ENCODE measurements at regions not wholly inside any gene's neighbourhood (a gene's known extent, or its start where the extent isn't known, plus 50 kb on each side); places are given as distances from the start of the nearest gene placed in this dataset.

DNA sequence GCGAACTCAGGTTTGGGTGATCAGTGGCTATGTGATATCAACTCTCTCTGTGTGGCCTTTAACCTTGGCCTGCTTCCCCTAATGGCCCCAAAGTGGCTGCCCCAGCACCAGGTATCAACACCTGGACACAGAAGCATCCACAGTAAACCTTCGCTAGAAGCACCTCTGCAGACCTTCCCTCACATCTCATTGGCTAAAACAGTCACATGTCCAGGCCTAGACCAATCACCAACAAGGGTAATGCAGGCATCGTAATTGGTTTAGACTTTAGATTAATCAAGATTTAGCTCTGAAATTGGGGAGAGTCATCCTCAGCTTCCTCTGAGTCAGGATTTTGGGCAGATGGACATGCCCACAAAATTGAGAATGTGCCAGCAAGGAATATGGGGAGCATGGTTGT lies 92.5 kb upstream of the MYL2 start:
- no peaks in the 10 kb centered on the region for H3K27me3 ChIP-seq (ENCODE audit: control insufficient read depth, insufficient read depth, low read length)
- no peak overlapping the region for H3K9ac ChIP-seq (ENCODE audit: low read depth, low read length)
- H3K4me1 ChIP-seq (ENCODE audit: control insufficient read depth, insufficient read depth, low read length): no peaks in the 10 kb centered on the region
- H3K9me3 ChIP-seq (ENCODE audit: control insufficient read depth, insufficient read depth, low read length): no peaks in the 10 kb centered on the region
- H3K4me3 ChIP-seq (ENCODE audit: low read depth, low read length): no peak overlapping the region
- no peaks in the 10 kb centered on the region for H3K36me3 ChIP-seq (ENCODE audit: control insufficient read depth, insufficient read depth, low read length)

DNA sequence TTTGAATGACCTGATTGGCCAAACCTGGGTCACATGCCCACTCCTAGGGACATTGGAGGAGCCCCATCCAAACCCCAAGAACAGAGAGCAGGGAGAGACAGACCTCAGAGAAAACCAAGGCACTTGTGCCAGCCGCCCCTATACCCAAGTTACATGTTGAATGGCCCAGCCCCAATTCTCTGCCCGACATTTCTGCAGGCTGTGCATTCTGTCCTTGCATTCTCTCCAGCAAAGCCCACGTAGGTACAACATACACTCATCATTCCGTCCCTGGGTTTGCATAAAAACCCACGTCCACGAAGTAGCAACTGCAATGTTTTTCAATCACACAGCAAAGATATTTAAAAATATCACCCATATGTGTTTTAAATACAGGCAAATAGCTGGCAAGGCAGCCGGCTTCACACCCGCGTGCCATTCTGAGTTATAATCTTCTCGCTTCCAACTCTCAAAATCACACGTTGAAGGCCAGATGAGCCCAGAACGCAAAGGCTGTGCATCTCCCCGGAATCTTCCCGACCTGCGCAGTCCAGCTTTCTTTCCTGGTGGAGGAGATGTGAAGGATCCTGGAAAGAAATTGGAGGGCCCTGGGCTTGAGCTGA lies 91.7 kb upstream of the MYL2 start:
- Histone ChIP-seq H3K4me3 (ENCODE audit: low read depth, low read length) (no peak overlapping the region), H3K9ac (ENCODE audit: low read depth, low read length) (no peak overlapping the region), H3K27me3 (ENCODE audit: control insufficient read depth, insufficient read depth, low read length) (no peaks in the 10 kb centered on the region), H3K4me1 (ENCODE audit: control insufficient read depth, insufficient read depth, low read length) (no peaks in the 10 kb centered on the region), H3K9me3 (ENCODE audit: control insufficient read depth, insufficient read depth, low read length) (no peaks in the 10 kb centered on the region), H3K36me3 (ENCODE audit: control insufficient read depth, insufficient read depth, low read length) (no peaks in the 10 kb centered on the region)

DNA sequence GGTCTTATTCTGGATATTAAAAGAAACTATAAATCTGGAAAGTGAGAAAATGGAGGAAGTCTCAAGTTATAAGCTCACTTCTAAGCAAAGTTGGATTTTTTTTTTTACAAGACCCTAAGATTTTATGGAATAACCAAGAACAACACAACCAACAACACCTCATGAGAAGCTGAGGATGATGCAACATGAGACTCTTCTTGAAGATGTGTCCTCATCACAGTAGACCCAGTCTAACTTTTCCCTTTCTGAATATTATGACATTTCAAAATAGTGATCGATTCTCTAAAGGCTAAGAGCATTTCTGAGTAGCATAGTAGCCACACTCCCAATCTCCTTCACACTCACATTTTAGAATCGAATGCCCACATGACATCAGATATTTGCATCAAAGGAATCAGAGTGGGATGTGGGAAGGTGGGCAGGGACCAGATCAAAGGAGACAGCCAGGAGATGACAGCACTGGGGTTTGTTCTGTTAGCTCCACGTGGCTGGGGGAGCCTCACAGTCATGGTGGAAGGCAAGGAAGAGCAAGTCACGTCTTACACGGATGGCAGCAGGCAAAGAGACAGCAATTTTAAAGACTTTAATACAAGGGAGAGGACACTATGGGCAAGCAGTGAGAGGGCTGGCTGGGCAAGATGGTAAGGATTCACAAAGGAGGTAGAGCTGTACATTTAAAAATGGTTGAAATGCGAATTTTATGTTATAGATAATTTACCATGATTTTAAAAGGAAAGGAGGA lies 90.7 kb upstream of the MYL2 start:
- no peaks in the 10 kb centered on the region for H3K36me3 ChIP-seq (ENCODE audit: control insufficient read depth, insufficient read depth, low read length)
- no peaks in the 10 kb centered on the region for H3K4me1 ChIP-seq (ENCODE audit: control insufficient read depth, insufficient read depth, low read length)
- no peak overlapping the region for H3K9ac ChIP-seq (ENCODE audit: low read depth, low read length)
- H3K9me3 ChIP-seq (ENCODE audit: control insufficient read depth, insufficient read depth, low read length): no peaks in the 10 kb centered on the region
- no peak overlapping the region for H3K4me3 ChIP-seq (ENCODE audit: low read depth, low read length)
- no peaks in the 10 kb centered on the region for H3K27me3 ChIP-seq (ENCODE audit: control insufficient read depth, insufficient read depth, low read length)

DNA sequence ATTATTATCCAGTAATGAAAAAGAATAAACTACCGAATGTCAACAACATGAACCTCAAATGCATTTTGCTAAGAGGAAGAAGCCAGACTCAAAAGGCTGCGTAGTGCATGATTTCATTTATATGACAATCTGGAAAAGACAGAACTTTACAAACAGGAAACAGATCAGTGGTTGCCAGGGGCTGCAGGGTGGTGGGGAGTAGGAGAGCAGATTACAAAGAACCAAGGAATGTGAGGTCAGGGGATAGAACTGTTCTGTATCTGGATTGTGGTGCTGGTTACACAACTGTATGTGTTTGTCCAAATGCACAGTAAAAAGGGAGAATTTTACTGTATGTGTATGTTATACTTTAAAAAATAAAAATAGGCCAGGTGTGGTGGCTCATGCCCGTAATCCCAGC lies 89.7 kb upstream of the MYL2 start:
- no peaks in the 10 kb centered on the region for H3K36me3 ChIP-seq (ENCODE audit: control insufficient read depth, insufficient read depth, low read length)
- H3K4me1 ChIP-seq (ENCODE audit: control insufficient read depth, insufficient read depth, low read length): no peaks in the 10 kb centered on the region
- no peak overlapping the region for H3K9ac ChIP-seq (ENCODE audit: low read depth, low read length)
- no peaks in the 10 kb centered on the region for H3K27me3 ChIP-seq (ENCODE audit: control insufficient read depth, insufficient read depth, low read length)
- no peaks in the 10 kb centered on the region for H3K9me3 ChIP-seq (ENCODE audit: control insufficient read depth, insufficient read depth, low read length)
- no peak overlapping the region for H3K4me3 ChIP-seq (ENCODE audit: low read depth, low read length)

DNA sequence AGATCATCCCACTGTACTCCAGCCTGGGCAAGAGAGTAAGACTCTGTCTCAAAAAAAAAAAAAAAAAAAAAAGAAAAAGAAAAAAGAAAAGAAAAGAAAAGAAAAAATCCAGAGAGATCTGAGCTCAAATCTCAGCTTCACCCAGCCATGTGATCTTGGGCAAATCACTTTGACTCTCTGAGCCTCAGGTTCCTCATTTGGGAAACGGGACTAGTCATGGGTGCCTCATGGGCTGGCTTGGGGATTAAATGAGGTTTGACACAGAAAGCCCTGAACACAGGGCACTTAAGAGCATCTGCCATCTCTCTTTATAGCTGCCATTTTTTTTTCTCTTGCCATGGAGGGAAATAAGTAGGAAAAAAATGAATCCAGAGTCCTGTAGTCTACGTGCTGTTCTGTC lies 86.2 kb upstream of the MYL2 start:
- Histone ChIP-seq H3K9ac (ENCODE audit: low read depth, low read length) (no peak overlapping the region), H3K36me3 (ENCODE audit: control insufficient read depth, insufficient read depth, low read length) (no peaks in the 10 kb centered on the region), H3K4me1 (ENCODE audit: control insufficient read depth, insufficient read depth, low read length) (no peaks in the 10 kb centered on the region), H3K4me3 (ENCODE audit: low read depth, low read length) (no peak overlapping the region), H3K9me3 (ENCODE audit: control insufficient read depth, insufficient read depth, low read length) (no peaks in the 10 kb centered on the region), H3K27me3 (ENCODE audit: control insufficient read depth, insufficient read depth, low read length) (no peaks in the 10 kb centered on the region)

DNA sequence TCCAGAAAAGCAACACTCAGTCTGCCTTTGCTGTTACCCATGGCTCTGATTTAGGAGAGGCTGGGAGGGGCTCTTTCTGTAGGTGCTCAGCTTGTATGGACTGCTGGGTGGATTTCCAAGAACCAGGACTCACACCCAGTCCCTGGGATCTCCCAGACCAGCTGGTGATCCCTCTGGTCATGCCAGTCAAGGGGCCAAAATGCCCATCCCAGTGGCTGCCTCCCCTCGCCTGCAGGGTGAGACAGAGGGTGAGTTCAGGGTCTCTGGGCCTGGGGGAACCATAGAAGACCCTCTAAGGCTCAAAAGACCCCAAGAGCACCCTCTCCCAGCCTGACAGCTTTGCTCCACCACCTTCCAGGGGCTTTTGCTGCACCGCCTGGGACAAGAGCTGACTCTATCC lies 78.6 kb upstream of the MYL2 start:
- no peak overlapping the region for H3K4me3 ChIP-seq (ENCODE audit: low read depth, low read length)
- H3K4me1 ChIP-seq (ENCODE audit: control insufficient read depth, insufficient read depth, low read length): no peaks in the 10 kb centered on the region
- H3K9ac ChIP-seq (ENCODE audit: low read depth, low read length): no peak overlapping the region
- no peaks in the 10 kb centered on the region for H3K36me3 ChIP-seq (ENCODE audit: control insufficient read depth, insufficient read depth, low read length)
- H3K27me3 ChIP-seq (ENCODE audit: control insufficient read depth, insufficient read depth, low read length): no peaks in the 10 kb centered on the region
- H3K9me3 ChIP-seq (ENCODE audit: control insufficient read depth, insufficient read depth, low read length): no peaks in the 10 kb centered on the region

DNA sequence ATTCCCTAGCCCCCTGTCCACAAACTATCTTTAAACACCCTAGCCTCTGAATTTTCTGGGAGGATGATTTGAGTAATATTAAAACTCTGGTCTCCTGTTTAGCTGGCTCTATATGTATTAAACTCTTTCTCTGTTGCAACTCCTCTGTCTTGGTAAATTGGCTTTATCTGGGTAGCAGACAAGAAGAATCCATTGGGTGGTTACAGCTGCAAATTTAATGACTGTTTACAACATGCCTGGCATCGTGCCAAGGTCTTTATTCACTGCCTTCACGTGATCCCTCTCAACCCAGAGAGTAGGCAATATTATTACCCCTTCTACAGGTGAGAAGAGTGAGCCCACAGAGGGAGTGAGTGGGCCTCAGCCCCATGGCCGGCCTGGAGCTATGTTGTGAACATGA lies 77.8 kb upstream of the MYL2 start:
- Histone ChIP-seq H3K4me1 (ENCODE audit: control insufficient read depth, insufficient read depth, low read length) (no peaks in the 10 kb centered on the region), H3K36me3 (ENCODE audit: control insufficient read depth, insufficient read depth, low read length) (no peaks in the 10 kb centered on the region), H3K4me3 (ENCODE audit: low read depth, low read length) (no peak overlapping the region), H3K27me3 (ENCODE audit: control insufficient read depth, insufficient read depth, low read length) (no peaks in the 10 kb centered on the region), H3K9ac (ENCODE audit: low read depth, low read length) (no peak overlapping the region), H3K9me3 (ENCODE audit: control insufficient read depth, insufficient read depth, low read length) (no peaks in the 10 kb centered on the region)

DNA sequence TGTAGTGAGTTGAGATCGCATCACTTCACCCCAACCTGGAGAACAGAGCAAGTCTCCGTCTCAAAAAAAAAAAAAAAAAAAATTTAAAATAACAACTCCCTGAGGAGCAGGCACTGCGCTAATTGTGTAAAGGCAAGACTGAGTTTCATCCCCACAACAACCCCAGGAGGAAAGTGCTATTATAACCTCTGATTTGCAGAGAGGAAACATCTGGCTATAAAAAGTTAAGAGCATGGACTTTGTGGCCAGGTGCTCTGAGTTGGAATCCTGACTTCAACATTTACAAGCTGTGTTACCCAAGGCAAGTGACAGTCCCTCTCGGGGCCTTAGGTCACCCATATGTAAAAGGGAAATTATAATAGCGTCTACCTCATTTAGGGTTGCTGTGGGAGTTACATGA lies 76.0 kb upstream of the MYL2 start:
- Histone ChIP-seq H3K9ac (ENCODE audit: low read depth, low read length) (no peak overlapping the region), H3K36me3 (ENCODE audit: control insufficient read depth, insufficient read depth, low read length) (no peaks in the 10 kb centered on the region), H3K4me3 (ENCODE audit: low read depth, low read length) (no peak overlapping the region), H3K9me3 (ENCODE audit: control insufficient read depth, insufficient read depth, low read length) (no peaks in the 10 kb centered on the region), H3K4me1 (ENCODE audit: control insufficient read depth, insufficient read depth, low read length) (no peaks in the 10 kb centered on the region), H3K27me3 (ENCODE audit: control insufficient read depth, insufficient read depth, low read length) (no peaks in the 10 kb centered on the region)

DNA sequence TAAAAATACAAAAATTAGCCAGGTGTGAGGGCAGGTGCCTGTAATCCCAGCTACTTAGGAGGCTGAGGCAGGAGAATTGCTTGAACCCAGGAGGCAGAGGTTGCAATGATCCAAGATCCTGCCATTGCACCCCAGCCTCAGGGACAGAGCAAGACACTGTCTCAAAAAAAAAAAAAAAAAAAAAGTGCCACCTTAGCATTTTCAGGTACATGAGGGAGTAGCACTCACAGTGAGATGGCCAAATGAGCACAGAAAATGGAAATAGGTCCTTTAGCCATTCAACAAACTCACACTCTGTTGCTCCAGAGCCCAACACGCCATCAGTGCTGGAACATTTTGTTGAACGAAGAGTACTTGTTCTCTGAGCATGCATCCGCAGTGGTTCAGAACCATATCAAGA lies 75.2 kb upstream of the MYL2 start:
- Histone ChIP-seq H3K36me3 (ENCODE audit: control insufficient read depth, insufficient read depth, low read length) (no peaks in the 10 kb centered on the region), H3K4me1 (ENCODE audit: control insufficient read depth, insufficient read depth, low read length) (no peaks in the 10 kb centered on the region), H3K4me3 (ENCODE audit: low read depth, low read length) (no peak overlapping the region), H3K9ac (ENCODE audit: low read depth, low read length) (no peak overlapping the region), H3K27me3 (ENCODE audit: control insufficient read depth, insufficient read depth, low read length) (no peaks in the 10 kb centered on the region), H3K9me3 (ENCODE audit: control insufficient read depth, insufficient read depth, low read length) (no peaks in the 10 kb centered on the region)

DNA sequence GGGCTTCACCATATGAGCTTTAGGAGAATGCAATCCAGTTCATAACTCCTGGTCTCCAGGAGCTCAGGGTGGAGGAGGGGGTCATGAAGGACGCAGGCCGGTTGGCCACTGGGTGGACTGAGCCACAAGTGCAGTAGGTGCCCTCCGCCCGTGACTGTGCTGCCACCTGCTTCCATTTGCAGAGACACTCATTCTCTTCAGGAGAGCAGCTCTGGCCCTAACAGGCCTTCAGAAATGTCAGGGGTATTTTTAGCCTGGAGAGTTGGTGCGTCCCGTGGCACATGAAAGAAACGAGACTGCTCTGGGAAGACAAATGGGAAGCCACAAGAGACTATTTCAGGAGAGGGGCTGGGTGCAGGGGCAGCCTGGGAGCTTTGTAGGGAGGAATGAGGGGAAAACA lies 74.6 kb upstream of the MYL2 start:
- H3K4me1 ChIP-seq (ENCODE audit: control insufficient read depth, insufficient read depth, low read length): no peaks in the 10 kb centered on the region
- H3K4me3 ChIP-seq (ENCODE audit: low read depth, low read length): no peak overlapping the region
- H3K27me3 ChIP-seq (ENCODE audit: control insufficient read depth, insufficient read depth, low read length): no peaks in the 10 kb centered on the region
- H3K9me3 ChIP-seq (ENCODE audit: control insufficient read depth, insufficient read depth, low read length): no peaks in the 10 kb centered on the region
- no peak overlapping the region for H3K9ac ChIP-seq (ENCODE audit: low read depth, low read length)
- H3K36me3 ChIP-seq (ENCODE audit: control insufficient read depth, insufficient read depth, low read length): no peaks in the 10 kb centered on the region

DNA sequence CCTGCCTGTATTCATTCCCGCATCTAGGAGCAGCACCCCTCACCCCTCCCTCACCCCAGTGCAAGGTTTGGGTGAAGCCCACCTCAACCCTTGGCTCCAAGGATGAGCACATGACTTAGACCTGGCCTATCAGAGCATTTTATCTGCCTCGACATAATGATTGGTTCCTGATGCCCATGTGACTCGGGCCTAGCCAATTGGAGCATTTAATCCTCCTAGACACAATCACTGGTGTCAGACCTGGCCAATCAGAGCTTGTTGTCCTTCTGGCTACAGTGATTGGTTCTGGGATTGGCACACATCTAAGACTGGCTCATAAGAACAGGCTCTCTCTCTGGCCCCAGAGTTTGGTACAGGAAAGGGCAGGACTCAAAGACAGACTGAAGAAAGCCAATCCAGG lies 73.1 kb upstream of the MYL2 start:
- Histone ChIP-seq H3K27me3 (ENCODE audit: control insufficient read depth, insufficient read depth, low read length) (no peaks in the 10 kb centered on the region), H3K9ac (ENCODE audit: low read depth, low read length) (no peak overlapping the region)

DNA sequence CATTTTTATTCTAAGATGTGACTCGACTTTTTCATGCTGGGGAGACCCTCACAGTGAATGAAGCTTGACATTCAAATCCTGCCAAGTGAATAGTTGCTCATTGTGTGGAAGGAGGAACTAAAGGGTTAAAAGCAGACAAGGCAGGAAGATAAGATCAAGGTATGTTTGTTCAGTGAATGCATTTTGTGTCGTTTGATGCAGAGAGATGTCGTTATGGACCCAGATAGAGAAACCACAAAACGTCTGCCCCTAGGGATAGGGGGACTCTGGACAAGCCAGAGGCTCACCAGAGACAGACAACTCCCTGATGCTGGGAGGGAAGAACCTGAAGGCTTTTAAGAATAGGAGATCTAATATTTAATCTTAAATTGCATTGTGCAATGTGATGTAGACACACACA lies 72.5 kb upstream of the MYL2 start:
- Histone ChIP-seq H3K4me3 (ENCODE audit: low read depth, low read length) (no peak overlapping the region), H3K9ac (ENCODE audit: low read depth, low read length) (no peak overlapping the region), H3K4me1 (ENCODE audit: control insufficient read depth, insufficient read depth, low read length) (no peaks in the 10 kb centered on the region), H3K9me3 (ENCODE audit: control insufficient read depth, insufficient read depth, low read length) (no peaks in the 10 kb centered on the region), H3K27me3 (ENCODE audit: control insufficient read depth, insufficient read depth, low read length) (no peaks in the 10 kb centered on the region), H3K36me3 (ENCODE audit: control insufficient read depth, insufficient read depth, low read length) (no peaks in the 10 kb centered on the region)

More for the DNA sequence above, 73.1 kb upstream of the MYL2 start:
- Histone ChIP-seq H3K4me3 (ENCODE audit: low read depth, low read length) (no peak overlapping the region), H3K36me3 (ENCODE audit: control insufficient read depth, insufficient read depth, low read length) (no peaks in the 10 kb centered on the region), H3K9me3 (ENCODE audit: control insufficient read depth, insufficient read depth, low read length) (no peaks in the 10 kb centered on the region), H3K4me1 (ENCODE audit: control insufficient read depth, insufficient read depth, low read length) (no peaks in the 10 kb centered on the region)

Data from iPS-15b (cell line).